GM10266 (cell line): ENCODE measurements at regions not wholly inside any gene's neighbourhood (a gene's known extent, or its start where the extent isn't known, plus 50 kb on each side); places are given as distances from the start of the nearest gene placed in this dataset.

ENCODE experiments used
- DNase-seq: peaks from one replicate; pipeline ENCODE4 v3.0.0; 2012; ENCODE audit errors: extremely low spot score
- TF ChIP-seq, protein P1 (sequence below): IDR thresholded peaks from 2 replicates; pipeline ENCODE4 v1.5.1; 2012; ENCODE audit warnings: mild to moderate bottlenecking, low read depth; ENCODE audit not compliant: control insufficient read depth, insufficient read depth; ENCODE audit errors: missing control alignments

DNA sequence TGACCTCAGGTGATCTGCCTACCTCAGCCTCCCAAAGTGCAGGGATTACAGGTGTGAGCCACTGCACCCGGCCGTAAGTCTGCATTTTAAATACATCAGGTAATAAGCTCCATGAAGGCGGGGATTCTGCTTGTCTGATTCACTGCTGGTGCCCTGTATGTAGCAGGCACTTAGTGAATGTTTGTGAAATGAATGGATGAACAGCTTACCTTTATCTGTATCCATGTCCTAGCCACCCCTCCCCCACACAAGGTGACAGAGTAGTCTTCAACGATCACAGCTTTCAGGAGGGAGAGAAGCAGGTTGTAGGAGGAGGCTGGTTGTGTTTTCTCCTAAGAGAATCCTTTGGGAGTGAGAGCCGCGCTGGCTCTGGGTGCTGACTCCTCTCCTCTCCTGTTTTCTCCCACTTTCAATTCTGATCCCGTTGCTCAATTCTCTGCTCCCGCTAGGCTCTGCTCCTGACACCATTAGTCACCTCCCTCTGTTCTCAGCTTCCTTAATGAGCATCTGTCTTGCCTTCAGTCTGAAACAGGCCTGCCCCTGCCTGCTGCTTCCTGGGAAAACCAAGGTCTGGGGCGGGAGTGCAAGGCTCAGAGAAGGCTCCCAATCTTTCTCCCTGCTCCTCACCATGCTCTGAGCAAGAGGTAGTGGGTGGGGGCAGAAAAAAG, 88.8 kb upstream of the CTNNA1 start:
- TF ChIP-seq, protein P1, sequence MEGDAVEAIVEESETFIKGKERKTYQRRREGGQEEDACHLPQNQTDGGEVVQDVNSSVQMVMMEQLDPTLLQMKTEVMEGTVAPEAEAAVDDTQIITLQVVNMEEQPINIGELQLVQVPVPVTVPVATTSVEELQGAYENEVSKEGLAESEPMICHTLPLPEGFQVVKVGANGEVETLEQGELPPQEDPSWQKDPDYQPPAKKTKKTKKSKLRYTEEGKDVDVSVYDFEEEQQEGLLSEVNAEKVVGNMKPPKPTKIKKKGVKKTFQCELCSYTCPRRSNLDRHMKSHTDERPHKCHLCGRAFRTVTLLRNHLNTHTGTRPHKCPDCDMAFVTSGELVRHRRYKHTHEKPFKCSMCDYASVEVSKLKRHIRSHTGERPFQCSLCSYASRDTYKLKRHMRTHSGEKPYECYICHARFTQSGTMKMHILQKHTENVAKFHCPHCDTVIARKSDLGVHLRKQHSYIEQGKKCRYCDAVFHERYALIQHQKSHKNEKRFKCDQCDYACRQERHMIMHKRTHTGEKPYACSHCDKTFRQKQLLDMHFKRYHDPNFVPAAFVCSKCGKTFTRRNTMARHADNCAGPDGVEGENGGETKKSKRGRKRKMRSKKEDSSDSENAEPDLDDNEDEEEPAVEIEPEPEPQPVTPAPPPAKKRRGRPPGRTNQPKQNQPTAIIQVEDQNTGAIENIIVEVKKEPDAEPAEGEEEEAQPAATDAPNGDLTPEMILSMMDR: no peak
- DNase-seq: no peak

DNA sequence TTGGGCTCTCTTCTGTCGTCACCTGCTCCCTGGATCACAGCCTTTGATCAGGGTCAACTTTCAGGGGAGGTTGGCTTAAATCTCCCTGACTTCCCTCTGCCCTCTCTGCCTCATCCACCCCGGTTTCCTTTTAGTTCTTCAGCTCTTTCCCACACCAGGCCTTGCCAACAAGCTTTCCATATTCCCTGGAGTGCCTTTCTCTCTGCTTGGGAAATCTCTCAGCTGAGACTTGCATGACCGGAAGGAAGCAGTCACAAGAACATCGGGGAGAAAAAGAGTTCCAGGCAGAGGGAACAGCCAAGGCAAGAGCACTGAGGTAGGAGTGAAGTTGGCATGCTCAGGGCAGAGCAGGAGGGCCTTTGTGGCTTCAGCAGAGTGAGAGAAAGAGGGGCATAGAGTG, 88.4 kb upstream of the HSPA9 start:
- DNase-seq: no peak
- TF ChIP-seq, protein P1: no peak

DNA sequence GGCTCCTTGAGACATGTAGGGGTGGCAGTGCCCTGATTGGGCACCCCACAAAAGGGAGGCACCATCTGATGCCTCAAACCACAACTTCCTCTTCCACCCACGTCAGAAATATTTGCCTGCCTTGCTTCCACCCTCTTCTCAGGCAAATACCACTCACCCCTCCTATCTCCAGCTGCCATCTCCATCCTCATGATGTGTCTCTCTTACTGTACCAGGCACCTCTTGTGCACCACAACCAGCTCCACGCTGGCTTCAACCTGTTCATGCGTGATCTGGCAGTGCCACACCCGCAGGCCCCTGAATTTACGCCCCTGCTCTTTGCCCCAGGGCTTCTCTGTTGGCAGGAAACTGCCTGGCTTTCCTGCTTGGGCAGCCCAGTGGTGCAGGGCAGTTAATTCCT, 87.8 kb upstream of the HSPA9 start:
- TF ChIP-seq, protein P1: no peak
- no peak for DNase-seq

DNA sequence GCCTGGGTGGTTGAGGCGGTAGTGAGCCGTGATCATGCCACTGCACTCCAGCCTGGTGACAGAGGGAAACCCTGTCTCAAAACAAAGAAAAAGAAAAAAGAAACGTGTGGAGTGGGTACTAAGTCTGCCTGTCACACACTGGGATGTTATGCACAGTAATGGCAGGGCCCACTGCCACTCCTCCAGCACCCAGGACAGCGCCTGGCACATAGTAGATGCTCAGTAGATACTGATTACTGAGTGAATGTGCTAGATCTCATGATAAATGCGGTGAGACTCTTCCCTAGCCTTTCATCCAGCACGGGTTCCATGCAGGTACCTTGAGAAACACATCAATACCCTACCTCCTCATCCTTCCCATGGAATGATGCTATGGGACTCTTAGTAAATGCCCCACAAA, 87.4 kb upstream of the HSPA9 start:
- DNase-seq: no peak
- TF ChIP-seq, protein P1: no peak

DNA sequence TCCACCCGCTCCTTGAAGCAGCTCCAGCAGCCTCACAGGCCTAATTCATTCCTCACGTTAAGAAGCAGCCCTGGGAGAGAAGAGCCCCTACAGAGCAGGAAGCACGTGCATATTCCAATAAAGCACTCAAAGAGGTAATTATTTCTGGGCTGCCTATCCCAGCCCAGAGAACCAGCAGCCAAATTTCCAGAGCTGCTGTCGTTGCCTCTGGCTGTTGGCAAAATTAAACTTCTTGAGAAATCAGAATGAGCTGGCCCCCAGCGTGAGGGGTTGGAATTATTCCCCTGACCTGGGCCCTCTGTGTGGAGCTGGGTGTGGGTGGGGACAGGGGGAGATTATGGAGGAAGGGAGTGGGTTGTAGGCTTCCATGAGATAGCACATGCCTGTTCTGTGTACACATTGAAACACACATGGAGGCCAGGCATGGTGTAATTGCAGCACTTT, 86.8 kb upstream of the HSPA9 start:
- no peak for DNase-seq
- TF ChIP-seq, protein P1: no peak

DNA sequence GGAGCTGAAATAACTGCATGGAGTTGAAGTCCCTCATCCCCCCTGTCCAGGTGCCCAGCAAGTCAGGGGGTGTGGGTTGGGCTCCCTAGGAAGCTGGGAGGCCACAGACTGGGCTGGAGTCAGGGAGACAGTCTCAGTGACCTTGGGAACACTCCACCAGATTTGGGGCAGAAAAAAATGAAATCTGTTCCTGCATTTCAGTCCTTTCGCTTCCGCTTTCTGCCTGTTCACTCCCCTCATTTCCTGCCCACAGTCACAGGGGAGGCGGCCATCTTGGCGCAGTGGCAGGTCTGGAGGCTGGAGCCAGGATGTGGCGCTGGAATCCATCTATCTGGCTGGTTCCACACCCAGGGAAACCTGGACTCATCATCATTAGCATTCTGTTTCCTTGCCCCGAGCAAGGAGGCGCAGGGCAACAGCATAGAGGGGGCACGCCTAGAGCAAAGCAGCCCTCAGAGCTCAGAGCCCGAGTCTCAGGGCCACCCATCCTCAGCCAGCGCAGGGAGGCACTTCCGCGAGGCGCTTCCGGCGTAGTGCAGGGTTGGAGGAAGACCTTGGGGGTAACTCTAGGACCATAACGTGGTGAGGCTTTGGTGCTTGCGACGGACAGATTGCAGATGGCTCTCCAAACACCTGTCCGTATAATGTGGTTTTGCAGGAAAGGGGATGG, 86.2 kb upstream of the HSPA9 start:
- TF ChIP-seq, protein P1: no peak
- no peak for DNase-seq

DNA sequence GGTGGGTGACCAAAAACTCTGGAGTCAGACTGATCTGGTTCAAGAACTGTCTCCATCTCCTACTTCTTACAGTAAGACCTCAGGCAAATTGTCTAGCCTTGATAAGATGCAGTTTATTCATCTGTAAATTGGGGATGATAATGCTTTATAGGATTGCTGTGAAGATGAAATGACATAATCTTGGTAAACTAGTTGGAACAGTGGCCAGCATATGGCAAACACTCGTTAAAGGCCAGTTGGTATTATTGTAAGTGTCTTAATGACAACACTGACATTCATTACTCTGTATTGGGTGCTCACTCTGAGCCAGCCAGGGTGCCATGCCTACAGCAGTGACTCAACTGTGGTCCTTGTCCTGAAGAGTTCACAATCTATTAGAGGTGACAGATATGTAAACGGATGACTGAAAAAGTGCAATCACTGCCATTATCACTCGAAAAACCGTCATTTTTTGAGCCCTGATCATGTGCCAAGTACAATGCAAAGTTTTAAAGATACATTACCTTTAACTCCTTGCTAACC, 84.9 kb upstream of the HSPA9 start:
- TF ChIP-seq, protein P1: no peak
- DNase-seq: no peak
